Neural crest cell (in vitro differentiated cells): ENCODE measurements at regions not wholly inside any gene's neighbourhood (a gene's known extent, or its start where the extent isn't known, plus 50 kb on each side); places are given as distances from the start of the nearest gene placed in this dataset.

ENCODE experiments used
- DNase-seq: peaks from one replicate; pipeline ENCODE4 v3.0.0; 2021; ENCODE audit warnings: low read depth, mixed read lengths, low spot score
- H3K27ac Mint-ChIP-seq: one replicate; pipeline ENCODE4 v1.8.0; 2021; ENCODE audit warnings: mild to moderate bottlenecking, mixed read lengths; ENCODE audit not compliant: unreplicated experiment
- H3K27me3 Mint-ChIP-seq: 2 replicates; pipeline ENCODE4 v1.8.0; 2021; ENCODE audit warnings: low read depth, mild to moderate bottlenecking, mixed read lengths
- H3K36me3 Mint-ChIP-seq: 2 replicates; pipeline ENCODE4 v1.8.0; 2021; ENCODE audit warnings: low read depth, mild to moderate bottlenecking, mixed read lengths
- H3K4me1 Mint-ChIP-seq: 2 replicates; pipeline ENCODE4 v1.8.0; 2021; ENCODE audit warnings: mixed read lengths
- H3K4me3 Mint-ChIP-seq: one replicate; pipeline ENCODE4 v1.8.0; 2021; ENCODE audit warnings: mild to moderate bottlenecking, mixed read lengths
- H3K9me3 Mint-ChIP-seq: 2 replicates; pipeline ENCODE4 v1.8.0; 2021; ENCODE audit warnings: mixed read lengths
- TF ChIP-seq, protein P1 (sequence below): fragments of 200-600 bp; sonication (generic); conservative IDR thresholded peaks from 2 replicates; pipeline ENCODE4 v1.5.0; 2021; ENCODE audit warnings: antibody characterized with exemption, mild to moderate bottlenecking

DNA sequence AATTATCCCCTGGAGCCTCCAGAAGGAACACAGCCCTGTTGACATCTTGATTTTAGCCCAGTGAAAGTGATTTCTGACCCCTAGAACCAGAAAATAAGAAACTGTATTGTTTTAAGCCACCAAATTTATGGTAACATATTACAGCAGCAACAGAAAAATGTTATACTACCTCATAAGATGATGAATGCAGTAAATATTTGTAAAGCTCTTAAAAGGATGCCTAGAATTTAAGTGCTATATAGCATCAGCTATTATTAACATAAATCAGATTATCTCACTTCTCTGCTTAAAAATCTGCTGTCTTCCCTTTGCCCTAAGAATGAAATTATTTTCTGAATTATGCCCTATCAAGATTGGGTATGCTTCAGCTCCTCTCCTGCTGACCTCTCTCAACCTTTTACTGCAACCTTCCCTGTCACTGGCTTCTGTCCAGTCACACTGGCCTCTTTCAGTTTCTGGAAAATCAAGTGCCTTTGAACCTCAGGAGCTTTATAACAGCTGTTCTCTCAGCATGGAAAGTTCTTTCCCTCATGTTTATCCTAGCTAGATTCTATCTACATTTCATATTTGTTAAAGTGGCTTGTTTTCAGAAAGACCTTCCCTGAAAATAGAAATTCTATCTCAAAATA, 78.9 kb downstream of the GPR37 start:
- Mint-ChIP-seq H3K4me1 (peaks cover 5% of the 10 kb centered on the region), H3K27ac (no peak overlapping the region), H3K4me3 (no peak overlapping the region), H3K9me3 (no peaks in the 10 kb centered on the region), H3K27me3 (no peaks in the 10 kb centered on the region), H3K36me3 (no peaks in the 10 kb centered on the region)
- TF ChIP-seq, protein P1, sequence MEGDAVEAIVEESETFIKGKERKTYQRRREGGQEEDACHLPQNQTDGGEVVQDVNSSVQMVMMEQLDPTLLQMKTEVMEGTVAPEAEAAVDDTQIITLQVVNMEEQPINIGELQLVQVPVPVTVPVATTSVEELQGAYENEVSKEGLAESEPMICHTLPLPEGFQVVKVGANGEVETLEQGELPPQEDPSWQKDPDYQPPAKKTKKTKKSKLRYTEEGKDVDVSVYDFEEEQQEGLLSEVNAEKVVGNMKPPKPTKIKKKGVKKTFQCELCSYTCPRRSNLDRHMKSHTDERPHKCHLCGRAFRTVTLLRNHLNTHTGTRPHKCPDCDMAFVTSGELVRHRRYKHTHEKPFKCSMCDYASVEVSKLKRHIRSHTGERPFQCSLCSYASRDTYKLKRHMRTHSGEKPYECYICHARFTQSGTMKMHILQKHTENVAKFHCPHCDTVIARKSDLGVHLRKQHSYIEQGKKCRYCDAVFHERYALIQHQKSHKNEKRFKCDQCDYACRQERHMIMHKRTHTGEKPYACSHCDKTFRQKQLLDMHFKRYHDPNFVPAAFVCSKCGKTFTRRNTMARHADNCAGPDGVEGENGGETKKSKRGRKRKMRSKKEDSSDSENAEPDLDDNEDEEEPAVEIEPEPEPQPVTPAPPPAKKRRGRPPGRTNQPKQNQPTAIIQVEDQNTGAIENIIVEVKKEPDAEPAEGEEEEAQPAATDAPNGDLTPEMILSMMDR, result no peak
- DNase-seq, result no peak

DNA sequence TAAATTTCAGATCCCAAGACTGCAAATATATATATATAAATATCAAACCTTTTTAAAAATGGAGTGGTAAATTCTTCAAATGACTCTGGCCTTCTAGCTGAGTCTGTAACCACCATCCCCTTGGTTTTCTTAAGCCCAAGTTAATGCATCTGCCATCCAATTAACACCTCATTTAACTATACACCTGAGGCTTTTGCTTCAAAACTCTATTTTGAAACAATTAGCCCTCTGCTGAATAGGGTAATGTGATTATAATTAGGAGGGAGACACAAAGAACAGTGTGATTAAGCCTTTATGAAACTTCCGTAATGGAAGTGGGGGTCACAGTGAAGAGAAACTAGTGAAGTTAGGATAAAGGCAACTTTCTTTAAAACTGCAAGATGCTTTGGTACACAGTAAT, 83.6 kb downstream of the GPR37 start:
- no peaks in the 10 kb centered on the region for H3K27me3 Mint-ChIP-seq
- H3K36me3 Mint-ChIP-seq, result no peaks in the 10 kb centered on the region
- no peak overlapping the region for H3K4me3 Mint-ChIP-seq
- TF ChIP-seq, protein P1, result no peak
- no peak for DNase-seq
- H3K27ac Mint-ChIP-seq, result no peak overlapping the region
- peaks cover 4% of the 10 kb centered on the region for H3K4me1 Mint-ChIP-seq
- H3K9me3 Mint-ChIP-seq, result no peaks in the 10 kb centered on the region

DNA sequence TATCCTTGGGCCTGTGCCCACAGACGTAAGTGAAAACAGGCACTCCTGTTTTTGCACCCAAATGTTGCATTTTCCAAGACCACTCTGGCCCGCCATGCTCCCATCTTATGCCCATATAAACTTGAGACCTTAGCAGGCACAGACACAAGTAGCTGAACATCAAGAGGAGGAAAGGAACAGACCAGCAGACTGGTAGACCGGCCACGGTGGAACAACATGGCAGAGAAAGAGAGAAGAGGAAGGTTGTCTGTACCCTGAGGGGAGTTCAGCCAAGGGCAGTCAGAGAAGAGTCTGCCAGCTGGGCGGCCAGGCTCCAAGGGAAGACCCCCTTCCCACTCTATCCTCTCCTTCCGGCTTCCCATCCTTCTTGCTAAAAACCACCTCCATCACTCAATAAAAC, 85.3 kb downstream of the GPR37 start:
- no peak for DNase-seq

DNA sequence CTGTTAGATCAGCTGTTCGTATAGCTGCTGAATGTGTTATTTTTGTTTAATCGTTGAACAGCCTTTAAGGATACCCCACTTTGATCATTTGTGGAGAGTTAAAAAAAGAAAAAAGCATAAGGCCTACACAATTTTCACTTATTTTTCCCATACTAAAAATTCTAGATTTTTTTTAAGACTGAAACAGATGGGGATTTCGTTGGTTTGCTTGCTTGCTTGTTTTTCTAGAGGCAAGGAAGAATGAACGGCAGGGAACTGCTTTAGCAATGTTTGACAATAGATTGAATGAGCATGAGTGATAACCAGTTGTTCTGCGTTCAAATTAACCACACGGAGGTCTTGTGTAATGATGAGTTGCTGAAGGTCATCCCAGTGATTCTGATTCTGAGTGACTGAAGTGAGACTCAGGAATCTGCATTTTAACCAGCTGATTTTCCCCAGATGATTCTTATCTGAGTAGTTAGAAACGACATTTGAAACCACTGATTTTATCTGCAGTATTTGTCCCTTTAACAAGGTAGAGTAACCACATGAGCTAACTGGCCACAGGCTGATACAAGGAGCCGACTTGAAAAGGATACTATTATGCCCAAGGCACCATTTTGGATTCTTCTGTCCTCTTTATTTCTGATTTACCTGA, 85.9 kb downstream of the GPR37 start:
- Mint-ChIP-seq H3K9me3 (no peaks in the 10 kb centered on the region), H3K4me1 (no peaks in the 10 kb centered on the region), H3K36me3 (no peaks in the 10 kb centered on the region), H3K27me3 (no peaks in the 10 kb centered on the region), H3K4me3 (no peak overlapping the region), H3K27ac (no peak overlapping the region)
- DNase-seq, result no peak
- TF ChIP-seq, protein P1, result no peak

More for the DNA sequence above, 85.3 kb downstream of the GPR37 start:
- TF ChIP-seq, protein P1, result no peak
- Mint-ChIP-seq H3K4me1 (no peaks in the 10 kb centered on the region), H3K27ac (no peak overlapping the region), H3K9me3 (no peaks in the 10 kb centered on the region), H3K27me3 (no peaks in the 10 kb centered on the region), H3K36me3 (no peaks in the 10 kb centered on the region), H3K4me3 (no peak overlapping the region)

DNA sequence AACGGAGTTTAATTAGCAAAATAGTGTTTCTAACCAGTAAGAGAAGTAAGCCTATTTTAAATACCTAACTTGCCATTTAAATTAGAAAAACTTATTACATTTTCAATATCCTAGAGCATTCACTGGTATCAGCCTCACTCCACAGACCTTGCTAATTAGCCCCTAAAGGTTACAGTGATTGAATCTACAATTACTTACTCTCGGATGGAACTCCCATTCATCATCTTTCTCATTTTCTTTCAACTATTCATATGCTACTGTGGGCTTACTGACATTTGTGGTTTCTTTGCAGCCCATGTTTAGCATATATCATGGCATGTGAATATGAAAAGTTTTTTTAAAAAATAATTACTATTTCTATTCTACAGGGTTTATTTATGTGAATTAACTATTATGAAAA, 86.4 kb downstream of the GPR37 start:
- Mint-ChIP-seq H3K27me3 (no peaks in the 10 kb centered on the region), H3K36me3 (no peaks in the 10 kb centered on the region), H3K4me1 (no peaks in the 10 kb centered on the region)

More for the DNA sequence above, 86.4 kb downstream of the GPR37 start:
- no peak for DNase-seq
- TF ChIP-seq, protein P1, result no peak
- H3K4me3 Mint-ChIP-seq, result no peak overlapping the region
- H3K27ac Mint-ChIP-seq, result no peak overlapping the region
- H3K9me3 Mint-ChIP-seq, result no peaks in the 10 kb centered on the region
